ENCODE measurements at regions not wholly inside any gene's neighbourhood (a gene's known extent, or its start where the extent isn't known, plus 50 kb on each side); places are given as distances from the start of the nearest gene placed in this dataset.

DNA sequence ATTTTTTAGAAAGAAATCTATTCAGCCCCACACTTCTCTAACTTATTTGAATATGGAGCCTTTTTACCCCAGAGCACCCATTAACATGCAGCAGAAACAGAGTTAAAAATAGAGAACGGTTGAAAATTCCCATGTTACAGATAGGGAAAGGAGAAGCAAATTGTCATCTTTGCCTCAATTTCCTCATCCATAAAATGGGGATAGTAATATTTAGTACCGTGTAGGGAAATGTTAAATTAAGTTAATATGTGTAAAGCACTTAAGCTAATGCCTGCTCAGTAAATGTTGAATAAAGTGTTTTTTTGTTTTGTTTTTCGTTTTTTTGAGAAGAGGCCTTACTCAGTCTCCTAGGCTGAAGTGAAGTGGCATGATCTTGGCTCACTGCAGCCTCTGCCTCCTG lies 50.3 kb downstream of the NAV1 start:
- Histone ChIP-seq H3K9me3 (ENCODE audit: control insufficient read depth in 2 of 2, insufficient read depth in 1 of 2, low read depth in 1 of 2, low read length in 1 of 2) (no peaks in the 10 kb centered on the region), H3K27me3 (ENCODE audit: control insufficient read depth in 3 of 3, insufficient read depth in 3 of 3, low read length in 3 of 3) (peaks cover 0 to 24% (median 0%) of the 10 kb centered on the region in 3 donors), H3K27ac (ENCODE audit: low read depth in 1 of 3, low read length in 2 of 3) (no peak overlapping the region), H3K4me3 (ENCODE audit: low read depth in 1 of 3, low read length in 3 of 3) (no peak overlapping the region), H3K36me3 (ENCODE audit: control insufficient read depth in 3 of 3, insufficient read depth in 2 of 3, low read depth in 1 of 3, low read length in 3 of 3) (no peaks in the 10 kb centered on the region), H3K4me1 (ENCODE audit: control insufficient read depth in 3 of 3, insufficient read depth in 2 of 3, low read depth in 1 of 3, low read length in 2 of 3) (no peaks in the 10 kb centered on the region)
- 71 to 85% (median 79%) methylated on average over 3 of the region's 3 CpGs for WGBS, 3 donors
- DNase-seq (no peak), FAIRE-seq (no peak)

DNA sequence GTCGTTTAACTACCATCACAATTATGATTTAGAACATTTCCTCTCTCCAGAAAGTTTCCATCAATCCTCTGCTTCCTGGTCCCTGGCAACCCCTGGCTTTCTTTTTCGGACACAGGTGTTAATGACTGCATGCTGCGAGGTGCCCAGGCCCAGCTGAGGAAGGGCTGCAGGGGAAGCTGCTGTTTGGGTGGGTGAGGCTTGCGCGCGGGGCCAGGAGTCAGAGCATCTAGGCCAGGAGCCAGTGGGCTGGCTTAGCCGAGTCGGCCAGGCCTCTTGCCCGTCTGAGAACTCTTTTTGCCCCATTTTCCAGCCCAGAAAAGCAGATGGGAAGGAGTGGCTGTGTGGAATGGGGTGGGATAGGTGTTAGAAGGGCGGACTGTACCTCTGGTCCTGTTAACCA lies 51.5 kb downstream of the NAV1 start:
- Histone ChIP-seq H3K4me3 (ENCODE audit: low read depth in 1 of 3, low read length in 3 of 3) (no peak overlapping the region), H3K9me3 (ENCODE audit: control insufficient read depth in 2 of 2, insufficient read depth in 1 of 2, low read depth in 1 of 2, low read length in 1 of 2) (no peaks in the 10 kb centered on the region), H3K4me1 (ENCODE audit: control insufficient read depth in 3 of 3, insufficient read depth in 2 of 3, low read depth in 1 of 3, low read length in 2 of 3) (no peaks in the 10 kb centered on the region), H3K36me3 (ENCODE audit: control insufficient read depth in 3 of 3, insufficient read depth in 2 of 3, low read depth in 1 of 3, low read length in 3 of 3) (no peaks in the 10 kb centered on the region), H3K27ac (ENCODE audit: low read depth in 1 of 3, low read length in 2 of 3) (no peak overlapping the region), H3K27me3 (ENCODE audit: control insufficient read depth in 3 of 3, insufficient read depth in 3 of 3, low read length in 3 of 3) (peaks cover 0 to 18% (median 0%) of the 10 kb centered on the region in 3 donors)
- WGBS, 3 donors: 82 to 86% (median 83%) methylated on average over 9 to 10 of the region's 10 CpGs
- FAIRE-seq (no peak), DNase-seq (no peak)

DNA sequence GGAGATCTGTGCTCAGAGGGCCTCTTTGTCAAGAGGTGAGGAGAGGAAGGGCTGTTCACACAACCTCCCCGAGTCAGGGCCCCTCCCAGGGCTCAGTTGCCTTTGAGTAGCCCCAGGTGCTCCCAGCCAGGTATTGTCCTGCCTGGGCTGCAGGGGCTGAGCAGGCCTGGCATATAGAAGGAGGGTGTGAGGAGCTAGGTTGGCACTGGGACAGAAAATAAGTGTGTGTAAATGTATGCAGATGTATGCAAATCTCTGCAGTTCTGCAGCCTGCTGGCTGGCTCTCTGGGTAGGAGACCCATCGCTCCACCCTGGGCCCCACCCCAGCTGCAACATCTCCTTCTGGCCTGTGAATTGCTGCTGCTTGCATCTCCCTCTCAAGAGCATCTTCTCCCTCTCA lies 52.4 kb downstream of the NAV1 start:
- Histone ChIP-seq H3K27me3 (ENCODE audit: control insufficient read depth in 3 of 3, insufficient read depth in 3 of 3, low read length in 3 of 3) (peaks cover 0 to 18% (median 0%) of the 10 kb centered on the region in 3 donors), H3K27ac (ENCODE audit: low read depth in 1 of 3, low read length in 2 of 3) (no peak overlapping the region), H3K9me3 (ENCODE audit: control insufficient read depth in 2 of 2, insufficient read depth in 1 of 2, low read depth in 1 of 2, low read length in 1 of 2) (no peaks in the 10 kb centered on the region), H3K4me1 (ENCODE audit: control insufficient read depth in 3 of 3, insufficient read depth in 2 of 3, low read depth in 1 of 3, low read length in 2 of 3) (no peaks in the 10 kb centered on the region), H3K36me3 (ENCODE audit: control insufficient read depth in 3 of 3, insufficient read depth in 2 of 3, low read depth in 1 of 3, low read length in 3 of 3) (no peaks in the 10 kb centered on the region), H3K4me3 (ENCODE audit: low read depth in 1 of 3, low read length in 3 of 3) (no peak overlapping the region)
- WGBS, 3 donors: 44 to 77% (median 71%) methylated on average over 2 of the region's 2 CpGs
- DNase-seq (no peak), FAIRE-seq (no peak)

DNA sequence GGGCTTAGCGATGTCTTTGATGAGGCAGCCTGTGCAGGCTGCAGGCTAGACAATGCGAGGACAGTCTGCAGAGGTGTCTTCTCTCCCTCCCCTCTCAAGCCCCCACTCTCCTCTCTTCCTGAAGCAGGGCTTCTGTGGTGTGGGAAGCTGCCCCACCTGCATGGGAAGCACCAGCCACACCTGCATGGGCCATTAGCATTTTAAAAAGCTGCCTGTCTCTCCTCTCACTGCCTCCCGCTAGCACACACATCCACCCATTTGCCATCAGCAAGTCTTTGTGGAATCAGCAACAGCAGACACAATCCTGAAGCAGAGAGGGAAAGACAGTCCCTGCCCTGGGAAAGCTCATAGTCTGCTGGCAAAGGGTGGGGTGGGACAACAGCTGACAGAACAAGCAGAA lies 53.1 kb downstream of the NAV1 start:
- DNase-seq (no peak), FAIRE-seq (no peak)
- H3K36me3 ChIP-seq (ENCODE audit: control insufficient read depth in 3 of 3, insufficient read depth in 2 of 3, low read depth in 1 of 3, low read length in 3 of 3): no peaks in the 10 kb centered on the region
- H3K9me3 ChIP-seq (ENCODE audit: control insufficient read depth in 2 of 2, insufficient read depth in 1 of 2, low read depth in 1 of 2, low read length in 1 of 2): no peaks in the 10 kb centered on the region
- H3K4me1 ChIP-seq (ENCODE audit: control insufficient read depth in 3 of 3, insufficient read depth in 2 of 3, low read depth in 1 of 3, low read length in 2 of 3): no peaks in the 10 kb centered on the region
- 82 to 93% (median 90%) methylated on average over 3 of the region's 3 CpGs for WGBS, 3 donors
- no peak overlapping the region for H3K27ac ChIP-seq (ENCODE audit: low read depth in 1 of 3, low read length in 2 of 3)
- H3K4me3 ChIP-seq (ENCODE audit: low read depth in 1 of 3, low read length in 3 of 3): no peak overlapping the region
- peaks cover 0 to 18% (median 0%) of the 10 kb centered on the region in 3 donors for H3K27me3 ChIP-seq (ENCODE audit: control insufficient read depth in 3 of 3, insufficient read depth in 3 of 3, low read length in 3 of 3)

DNA sequence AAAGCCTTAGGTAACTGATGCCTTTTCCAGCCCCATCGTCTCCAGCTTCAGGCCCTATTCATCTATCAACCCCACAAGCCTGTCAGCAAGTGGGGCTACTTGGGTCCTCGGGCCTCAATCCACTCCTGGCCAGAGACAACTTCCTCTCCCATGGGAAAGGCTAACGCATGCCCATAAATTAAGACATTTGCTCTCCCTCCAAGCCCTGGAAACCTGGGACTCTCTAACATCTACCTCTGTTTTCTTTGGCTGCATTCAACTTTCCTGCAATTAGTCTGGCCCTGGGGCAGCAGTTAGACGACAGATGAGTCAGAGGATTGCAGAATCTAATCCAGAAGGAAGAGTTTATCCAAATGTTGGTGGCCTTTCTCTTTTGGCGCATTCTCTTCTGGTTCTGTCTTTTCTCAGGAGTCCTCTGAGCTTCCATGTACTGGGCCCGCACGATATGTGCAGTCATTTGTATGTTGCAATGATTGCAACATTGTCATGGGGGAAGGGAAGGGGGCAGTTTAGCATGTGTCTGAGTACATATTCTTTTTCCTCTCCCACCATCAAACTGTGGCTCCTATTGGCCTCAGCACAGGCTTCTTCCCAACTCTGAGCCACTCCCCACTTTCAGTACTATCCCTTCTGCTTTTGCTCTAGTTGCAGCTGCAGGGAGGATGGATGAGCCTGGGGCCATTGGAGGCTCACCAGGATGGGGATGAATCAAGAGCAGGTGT lies 54.4 kb downstream of the NAV1 start:
- Histone ChIP-seq H3K27ac (ENCODE audit: low read depth in 1 of 3, low read length in 2 of 3) (peak overlapping the region in 1 of 3 donors; percentile 45), H3K36me3 (ENCODE audit: control insufficient read depth in 3 of 3, insufficient read depth in 2 of 3, low read depth in 1 of 3, low read length in 3 of 3) (no peaks in the 10 kb centered on the region), H3K9me3 (ENCODE audit: control insufficient read depth in 2 of 2, insufficient read depth in 1 of 2, low read depth in 1 of 2, low read length in 1 of 2) (no peaks in the 10 kb centered on the region), H3K27me3 (ENCODE audit: control insufficient read depth in 3 of 3, insufficient read depth in 3 of 3, low read length in 3 of 3) (peaks cover 0 to 23% (median 0%) of the 10 kb centered on the region in 3 donors), H3K4me3 (ENCODE audit: low read depth in 1 of 3, low read length in 3 of 3) (no peak overlapping the region), H3K4me1 (ENCODE audit: control insufficient read depth in 3 of 3, insufficient read depth in 2 of 3, low read depth in 1 of 3, low read length in 2 of 3) (no peaks in the 10 kb centered on the region)
- DNase-seq (no peak), FAIRE-seq (no peak)
- 55 to 77% (median 75%) methylated on average over 7 of the region's 7 CpGs for WGBS, 3 donors

DNA sequence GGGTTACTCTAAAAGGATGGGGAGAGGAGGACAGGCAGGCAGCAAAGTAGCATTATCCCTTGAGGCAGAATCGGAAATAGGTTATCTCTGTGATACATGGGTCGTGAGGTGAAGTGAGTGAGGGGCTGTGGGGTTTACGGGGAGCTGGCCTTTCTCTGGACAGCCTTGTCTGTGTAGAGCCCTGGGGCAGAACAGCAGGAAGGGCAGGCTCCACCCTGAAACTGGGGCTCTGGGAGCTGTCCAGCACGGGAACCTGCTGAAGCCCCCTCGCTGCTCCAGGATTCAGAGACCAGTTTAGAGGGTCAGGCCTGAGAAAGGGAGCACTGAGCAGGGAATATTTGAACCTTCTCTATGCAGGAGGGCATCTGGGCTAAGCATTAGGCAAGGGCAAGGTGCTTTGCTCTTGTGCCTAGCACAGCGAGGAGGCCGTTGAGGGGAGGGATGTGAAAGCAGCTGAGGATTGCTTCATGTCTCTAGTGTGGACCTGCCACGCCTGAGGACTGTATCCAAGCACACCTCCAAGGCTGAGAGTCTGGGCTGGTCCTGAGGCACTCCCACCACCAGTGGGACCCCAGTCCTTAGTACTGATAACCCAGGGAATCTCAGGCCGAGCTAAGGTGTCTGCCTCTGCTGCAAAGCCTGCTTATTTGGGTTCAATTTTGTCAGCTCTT lies 55.8 kb downstream of the NAV1 start:
- no peak for FAIRE-seq
- Histone ChIP-seq H3K27me3 (ENCODE audit: control insufficient read depth in 3 of 3, insufficient read depth in 3 of 3, low read length in 3 of 3) (peaks cover 0 to 23% (median 0%) of the 10 kb centered on the region in 3 donors), H3K36me3 (ENCODE audit: control insufficient read depth in 3 of 3, insufficient read depth in 2 of 3, low read depth in 1 of 3, low read length in 3 of 3) (no peaks in the 10 kb centered on the region), H3K27ac (ENCODE audit: low read depth in 1 of 3, low read length in 2 of 3) (no peak overlapping the region), H3K4me1 (ENCODE audit: control insufficient read depth in 3 of 3, insufficient read depth in 2 of 3, low read depth in 1 of 3, low read length in 2 of 3) (no peaks in the 10 kb centered on the region), H3K9me3 (ENCODE audit: control insufficient read depth in 2 of 2, insufficient read depth in 1 of 2, low read depth in 1 of 2, low read length in 1 of 2) (no peaks in the 10 kb centered on the region), H3K4me3 (ENCODE audit: low read depth in 1 of 3, low read length in 3 of 3) (no peak overlapping the region)
- DNase-seq: peak in 1 of 2 donors; percentile 36
- 46 to 54% (median 48%) methylated on average over 9 of the region's 9 CpGs for WGBS, 3 donors

DNA sequence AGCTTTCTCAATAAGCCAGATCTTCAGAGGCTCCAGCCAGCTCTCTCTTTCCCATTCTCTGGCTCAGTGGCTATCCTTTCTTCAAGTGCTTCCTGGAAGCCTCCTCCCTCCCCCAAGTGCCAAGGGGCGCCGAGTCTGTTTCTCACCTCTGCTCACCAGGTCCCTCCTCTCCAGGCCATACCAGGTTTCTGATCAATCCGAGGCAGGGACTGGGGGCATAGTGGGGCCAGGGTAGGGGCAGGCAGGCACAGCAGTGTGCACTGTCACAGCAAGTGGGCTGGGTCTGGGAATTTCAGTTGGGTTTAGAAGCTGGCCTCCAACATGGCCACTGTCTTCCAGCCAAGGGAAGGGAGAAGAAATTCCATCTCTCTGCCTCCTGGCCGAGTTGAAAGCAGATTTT lies 56.5 kb downstream of the NAV1 start:
- 74 to 81% (median 81%) methylated on average over 4 of the region's 4 CpGs for WGBS, 3 donors
- FAIRE-seq: no peak
- H3K4me3 ChIP-seq (ENCODE audit: low read depth in 1 of 3, low read length in 3 of 3): no peak overlapping the region
- peaks cover 0 to 22% (median 0%) of the 10 kb centered on the region in 3 donors for H3K27me3 ChIP-seq (ENCODE audit: control insufficient read depth in 3 of 3, insufficient read depth in 3 of 3, low read length in 3 of 3)
- H3K9me3 ChIP-seq (ENCODE audit: control insufficient read depth in 2 of 2, insufficient read depth in 1 of 2, low read depth in 1 of 2, low read length in 1 of 2): no peaks in the 10 kb centered on the region
- H3K36me3 ChIP-seq (ENCODE audit: control insufficient read depth in 3 of 3, insufficient read depth in 2 of 3, low read depth in 1 of 3, low read length in 3 of 3): no peaks in the 10 kb centered on the region
- H3K4me1 ChIP-seq (ENCODE audit: control insufficient read depth in 3 of 3, insufficient read depth in 2 of 3, low read depth in 1 of 3, low read length in 2 of 3): no peaks in the 10 kb centered on the region
- H3K27ac ChIP-seq (ENCODE audit: low read depth in 1 of 3, low read length in 2 of 3): no peak overlapping the region
- no peak for DNase-seq

DNA sequence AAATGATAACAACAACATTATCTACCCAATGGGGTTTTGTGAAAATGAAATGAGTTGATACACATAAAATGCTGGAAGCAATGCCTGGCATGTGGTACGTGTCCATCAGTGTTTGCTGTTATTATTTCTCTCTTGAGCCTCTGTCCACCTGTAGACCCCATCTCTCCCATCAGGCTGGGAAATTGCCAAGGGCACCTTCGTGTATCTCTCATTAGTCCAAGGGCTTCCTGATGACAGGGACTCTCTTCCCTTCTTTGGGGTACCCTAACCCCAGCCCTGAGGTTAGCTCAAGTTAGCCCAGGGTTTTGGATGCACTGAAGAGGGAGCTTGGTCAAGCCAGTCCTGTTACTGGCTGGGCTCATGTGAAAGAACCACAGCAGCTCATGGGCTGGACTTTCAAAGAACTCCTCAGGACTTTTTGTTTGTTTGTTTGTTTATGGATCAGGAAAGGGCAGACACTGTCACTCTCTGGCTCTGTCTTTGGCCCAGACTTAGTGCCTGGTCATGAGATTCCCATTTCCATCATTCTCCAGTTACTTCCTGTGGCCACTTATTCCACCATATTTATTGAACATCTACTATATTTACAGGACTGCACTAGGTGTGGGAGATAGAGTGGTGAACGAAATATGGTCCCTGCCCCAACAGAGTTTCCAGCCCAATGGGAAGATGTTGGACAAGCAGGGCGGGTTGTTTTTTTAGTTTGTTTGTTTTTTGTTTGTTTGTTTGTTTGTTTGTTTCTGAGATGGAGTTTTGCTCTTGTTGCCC lies 57.4 kb downstream of the NAV1 start:
- FAIRE-seq: no peak
- Histone ChIP-seq H3K36me3 (ENCODE audit: control insufficient read depth in 3 of 3, insufficient read depth in 2 of 3, low read depth in 1 of 3, low read length in 3 of 3) (no peaks in the 10 kb centered on the region), H3K4me3 (ENCODE audit: low read depth in 1 of 3, low read length in 3 of 3) (no peak overlapping the region), H3K27ac (ENCODE audit: low read depth in 1 of 3, low read length in 2 of 3) (no peak overlapping the region), H3K4me1 (ENCODE audit: control insufficient read depth in 3 of 3, insufficient read depth in 2 of 3, low read depth in 1 of 3, low read length in 2 of 3) (no peaks in the 10 kb centered on the region), H3K27me3 (ENCODE audit: control insufficient read depth in 3 of 3, insufficient read depth in 3 of 3, low read length in 3 of 3) (peaks cover 0 to 24% (median 0%) of the 10 kb centered on the region in 3 donors), H3K9me3 (ENCODE audit: control insufficient read depth in 2 of 2, insufficient read depth in 1 of 2, low read depth in 1 of 2, low read length in 1 of 2) (no peaks in the 10 kb centered on the region)
- DNase-seq: no peak
- WGBS, 3 donors: 80 to 84% (median 81%) methylated on average over 4 of the region's 4 CpGs

Measured in small intestine (tissue), 7 donors.